ENCODE measurements at regions not wholly inside any gene's neighbourhood (a gene's known extent, or its start where the extent isn't known, plus 50 kb on each side); places are given as distances from the start of the nearest gene placed in this dataset.
"Not testable (repeated sequence)": the region's sequence is repeated elsewhere in the genome, so short reads cannot be mapped to it uniquely, and the experiment has no call there.

- not testable (repeated sequence) for H3K9ac ChIP-seq (ENCODE audit: low read length); H3K4ac ChIP-seq (ENCODE audit: low read depth, low read length); H4K8ac ChIP-seq (ENCODE audit: low read depth, low read length); H3K4me2 ChIP-seq (ENCODE audit: low read length); H2AK5ac ChIP-seq (ENCODE audit: low read length); H3K36me3 ChIP-seq (ENCODE audit: control insufficient read depth, insufficient read depth, low read length); H2BK5ac ChIP-seq (ENCODE audit: low read length); H2BK120ac ChIP-seq (ENCODE audit: low read depth, low read length); H3K27me3 ChIP-seq (ENCODE audit: insufficient read depth, low read length, poor library complexity); H3K56ac ChIP-seq (ENCODE audit: low read length); H3K27ac ChIP-seq (ENCODE audit: low read depth, low read length); DNase-seq; H3K4me3 ChIP-seq (ENCODE audit: low read length); H3K18ac ChIP-seq (ENCODE audit: low read length); H3K79me2 ChIP-seq (ENCODE audit: control insufficient read depth, insufficient read depth, low read length); H3K79me1 ChIP-seq (ENCODE audit: low read length); H4K5ac ChIP-seq (ENCODE audit: low read length); H2BK15ac ChIP-seq (replicated peaks; ENCODE audit: low read depth); H3K4me1 ChIP-seq (ENCODE audit: control insufficient read depth, low read depth, low read length); H3K23ac ChIP-seq (ENCODE audit: low read length)
- no CpG with 5 or more reads among the region's 3 CpGs for WGBS (ENCODE audit: extremely low coverage, insufficient coverage, low lambda C conversion rate)
Observed at GRCh38 chr1:217039139-217039538, 315.9 kb upstream of the ESRRG start.

- Histone ChIP-seq H3K18ac (ENCODE audit: low read length) (no peak overlapping the region), H4K5ac (ENCODE audit: low read length) (no peak overlapping the region), H3K56ac (ENCODE audit: low read length) (no peak overlapping the region), H3K4me3 (ENCODE audit: low read length) (no peak overlapping the region), H3K79me1 (ENCODE audit: low read length) (no peaks in the 10 kb centered on the region), H3K36me3 (ENCODE audit: control insufficient read depth, insufficient read depth, low read length) (no peaks in the 10 kb centered on the region), H2BK15ac (replicated peaks; ENCODE audit: low read depth) (no peak overlapping the region), H3K4ac (ENCODE audit: low read depth, low read length) (no peak overlapping the region), H2BK120ac (ENCODE audit: low read depth, low read length) (no peak overlapping the region), H3K79me2 (ENCODE audit: control insufficient read depth, insufficient read depth, low read length) (no peaks in the 10 kb centered on the region), H3K9ac (ENCODE audit: low read length) (no peak overlapping the region), H3K4me2 (ENCODE audit: low read length) (no peak overlapping the region), H2AK5ac (ENCODE audit: low read length) (no peak overlapping the region), H2BK5ac (ENCODE audit: low read length) (no peak overlapping the region), H3K4me1 (ENCODE audit: control insufficient read depth, low read depth, low read length) (no peaks in the 10 kb centered on the region), H3K27ac (ENCODE audit: low read depth, low read length) (no peak overlapping the region), H3K23ac (ENCODE audit: low read length) (no peak overlapping the region), H4K8ac (ENCODE audit: low read depth, low read length) (no peak overlapping the region), H3K27me3 (ENCODE audit: insufficient read depth, low read length, poor library complexity) (no peaks in the 10 kb centered on the region)
- WGBS (ENCODE audit: extremely low coverage, insufficient coverage, low lambda C conversion rate) = no CpG with 5 or more reads among the region's 3 CpGs
- DNase-seq = no peak
Observed at GRCh38 chr1:217036757-217037156, 313.5 kb upstream of the ESRRG start.

- Histone ChIP-seq H4K8ac (ENCODE audit: low read depth, low read length) (no peak overlapping the region), H3K27me3 (ENCODE audit: insufficient read depth, low read length, poor library complexity) (no peaks in the 10 kb centered on the region), H3K9ac (ENCODE audit: low read length) (no peak overlapping the region), H3K4me1 (ENCODE audit: control insufficient read depth, low read depth, low read length) (no peaks in the 10 kb centered on the region), H3K18ac (ENCODE audit: low read length) (no peak overlapping the region), H3K4me3 (ENCODE audit: low read length) (no peak overlapping the region), H3K79me2 (ENCODE audit: control insufficient read depth, insufficient read depth, low read length) (no peaks in the 10 kb centered on the region), H2BK15ac (replicated peaks; ENCODE audit: low read depth) (no peak overlapping the region), H3K27ac (ENCODE audit: low read depth, low read length) (no peak overlapping the region), H2BK120ac (ENCODE audit: low read depth, low read length) (no peak overlapping the region), H4K5ac (ENCODE audit: low read length) (no peak overlapping the region), H3K23ac (ENCODE audit: low read length) (no peak overlapping the region), H3K56ac (ENCODE audit: low read length) (no peak overlapping the region), H2AK5ac (ENCODE audit: low read length) (no peak overlapping the region), H3K36me3 (ENCODE audit: control insufficient read depth, insufficient read depth, low read length) (no peaks in the 10 kb centered on the region), H3K4ac (ENCODE audit: low read depth, low read length) (no peak overlapping the region), H3K4me2 (ENCODE audit: low read length) (no peak overlapping the region), H3K79me1 (ENCODE audit: low read length) (no peaks in the 10 kb centered on the region), H2BK5ac (ENCODE audit: low read length) (no peak overlapping the region)
- WGBS (ENCODE audit: extremely low coverage, insufficient coverage, low lambda C conversion rate) = no CpG with 5 or more reads among the region's 4 CpGs
- no peak for DNase-seq
Observed at GRCh38 chr1:217032715-217033367, 309.6 kb upstream of the ESRRG start.

- WGBS (ENCODE audit: extremely low coverage, insufficient coverage, low lambda C conversion rate) = no CpG with 5 or more reads among the region's 13 CpGs
- no peak overlapping the region for H3K4me2 ChIP-seq (ENCODE audit: low read length)
- H2BK15ac ChIP-seq (replicated peaks; ENCODE audit: low read depth) = no peak overlapping the region
- H3K18ac ChIP-seq (ENCODE audit: low read length) = no peak overlapping the region
- no peak overlapping the region for H3K4me3 ChIP-seq (ENCODE audit: low read length)
- H3K79me2 ChIP-seq (ENCODE audit: control insufficient read depth, insufficient read depth, low read length) = no peaks in the 10 kb centered on the region
- H3K4ac ChIP-seq (ENCODE audit: low read depth, low read length) = no peak overlapping the region
- H3K27me3 ChIP-seq (ENCODE audit: insufficient read depth, low read length, poor library complexity) = no peaks in the 10 kb centered on the region
- no peak overlapping the region for H2BK120ac ChIP-seq (ENCODE audit: low read depth, low read length)
- no peak overlapping the region for H3K27ac ChIP-seq (ENCODE audit: low read depth, low read length)
- no peak overlapping the region for H4K8ac ChIP-seq (ENCODE audit: low read depth, low read length)
- no peak overlapping the region for H4K5ac ChIP-seq (ENCODE audit: low read length)
- peak; percentile 5 for DNase-seq
- H3K56ac ChIP-seq (ENCODE audit: low read length) = no peak overlapping the region
- no peaks in the 10 kb centered on the region for H3K36me3 ChIP-seq (ENCODE audit: control insufficient read depth, insufficient read depth, low read length)
- no peaks in the 10 kb centered on the region for H3K79me1 ChIP-seq (ENCODE audit: low read length)
- H2BK5ac ChIP-seq (ENCODE audit: low read length) = no peak overlapping the region
- H3K4me1 ChIP-seq (ENCODE audit: control insufficient read depth, low read depth, low read length) = no peaks in the 10 kb centered on the region
- H3K23ac ChIP-seq (ENCODE audit: low read length) = no peak overlapping the region
- H2AK5ac ChIP-seq (ENCODE audit: low read length) = no peak overlapping the region
- H3K9ac ChIP-seq (ENCODE audit: low read length) = no peak overlapping the region
Observed at GRCh38 chr1:217029281-217030157, 306.3 kb upstream of the ESRRG start.

GRCh38 chr1:217027403-217028080, 304.3 kb upstream of the ESRRG start:
- H3K9ac ChIP-seq (ENCODE audit: low read length) = no peak overlapping the region
- no peak overlapping the region for H3K27ac ChIP-seq (ENCODE audit: low read depth, low read length)
- H3K4me2 ChIP-seq (ENCODE audit: low read length) = no peak overlapping the region
- no peaks in the 10 kb centered on the region for H3K79me1 ChIP-seq (ENCODE audit: low read length)
- no peak overlapping the region for H3K23ac ChIP-seq (ENCODE audit: low read length)
- no CpG with 5 or more reads among the region's 4 CpGs for WGBS (ENCODE audit: extremely low coverage, insufficient coverage, low lambda C conversion rate)
- no peak overlapping the region for H3K4me3 ChIP-seq (ENCODE audit: low read length)
- H2BK120ac ChIP-seq (ENCODE audit: low read depth, low read length) = no peak overlapping the region
- H2BK5ac ChIP-seq (ENCODE audit: low read length) = no peak overlapping the region
- no peak overlapping the region for H4K8ac ChIP-seq (ENCODE audit: low read depth, low read length)
- H3K36me3 ChIP-seq (ENCODE audit: control insufficient read depth, insufficient read depth, low read length) = no peaks in the 10 kb centered on the region
- H3K18ac ChIP-seq (ENCODE audit: low read length) = no peak overlapping the region
- H2AK5ac ChIP-seq (ENCODE audit: low read length) = no peak overlapping the region
- no peaks in the 10 kb centered on the region for H3K27me3 ChIP-seq (ENCODE audit: insufficient read depth, low read length, poor library complexity)
- no peak overlapping the region for H2BK15ac ChIP-seq (replicated peaks; ENCODE audit: low read depth)
- no peaks in the 10 kb centered on the region for H3K79me2 ChIP-seq (ENCODE audit: control insufficient read depth, insufficient read depth, low read length)
- H3K4ac ChIP-seq (ENCODE audit: low read depth, low read length) = no peak overlapping the region
- H3K4me1 ChIP-seq (ENCODE audit: control insufficient read depth, low read depth, low read length) = no peaks in the 10 kb centered on the region
- no peak overlapping the region for H3K56ac ChIP-seq (ENCODE audit: low read length)
- no peak for DNase-seq
- no peak overlapping the region for H4K5ac ChIP-seq (ENCODE audit: low read length)

All from mesendoderm (in vitro differentiated cells).